ENCODE measurements at regions not wholly inside any gene's neighbourhood (a gene's known extent, or its start where the extent isn't known, plus 50 kb on each side); places are given as distances from the start of the nearest gene placed in this dataset.

GRCh38 chr7:137172105-137172590 lies 171.4 kb downstream of the PTN start:
- Mint-ChIP-seq H3K27ac (no peak overlapping the region), H3K4me3 (no peak overlapping the region), H3K27me3 (no peaks in the 10 kb centered on the region), H3K4me1 (no peaks in the 10 kb centered on the region), H3K36me3 (no peaks in the 10 kb centered on the region), H3K9me3 (peaks cover 0 to 7% (median 3%) of the 10 kb centered on the region in 3 donors)

GRCh38 chr7:137169282-137169698 lies 174.2 kb downstream of the PTN start:
- H3K27ac Mint-ChIP-seq = no peak overlapping the region
- no peaks in the 10 kb centered on the region for H3K27me3 Mint-ChIP-seq
- H3K36me3 Mint-ChIP-seq = peaks cover 2% of the 10 kb centered on the region
- peaks cover 2 to 7% (median 6%) of the 10 kb centered on the region in 3 donors for H3K9me3 Mint-ChIP-seq
- H3K4me3 Mint-ChIP-seq = no peak overlapping the region
- H3K4me1 Mint-ChIP-seq = no peaks in the 10 kb centered on the region

- Mint-ChIP-seq H3K27ac (no peak overlapping the region), H3K4me3 (no peak overlapping the region), H3K9me3 (peaks cover 2 to 6% (median 2%) of the 10 kb centered on the region in 3 donors), H3K36me3 (peaks cover 2% of the 10 kb centered on the region), H3K4me1 (no peaks in the 10 kb centered on the region), H3K27me3 (no peaks in the 10 kb centered on the region)
Measured at GRCh38 chr7:137167609-137168008, 175.9 kb downstream of the PTN start.

GRCh38 chr7:137166363-137166762 lies 177.2 kb downstream of the PTN start:
- no peaks in the 10 kb centered on the region for H3K4me1 Mint-ChIP-seq
- peak overlapping the region in 1 of 3 donors; percentile 31 for H3K27ac Mint-ChIP-seq
- H3K9me3 Mint-ChIP-seq = peaks cover 0 to 8% (median 4%) of the 10 kb centered on the region in 3 donors
- no peaks in the 10 kb centered on the region for H3K27me3 Mint-ChIP-seq
- H3K36me3 Mint-ChIP-seq = peaks cover 2% of the 10 kb centered on the region
- no peak overlapping the region for H3K4me3 Mint-ChIP-seq

- Mint-ChIP-seq H3K9me3 (peaks cover 4 to 10% (median 4%) of the 10 kb centered on the region in 3 donors), H3K27ac (no peak overlapping the region), H3K36me3 (peaks cover 2% of the 10 kb centered on the region), H3K4me1 (no peaks in the 10 kb centered on the region), H3K27me3 (no peaks in the 10 kb centered on the region), H3K4me3 (no peak overlapping the region)
Measured at GRCh38 chr7:137165786-137166185, 177.7 kb downstream of the PTN start.

GRCh38 chr7:137165241-137165640 lies 178.3 kb downstream of the PTN start:
- no peak overlapping the region for H3K4me3 Mint-ChIP-seq
- H3K36me3 Mint-ChIP-seq = peaks cover 2% of the 10 kb centered on the region
- H3K9me3 Mint-ChIP-seq = peaks cover 4 to 10% (median 4%) of the 10 kb centered on the region in 3 donors
- H3K27me3 Mint-ChIP-seq = no peaks in the 10 kb centered on the region
- no peak overlapping the region for H3K27ac Mint-ChIP-seq
- H3K4me1 Mint-ChIP-seq = no peaks in the 10 kb centered on the region

GRCh38 chr7:137164251-137164650 lies 179.3 kb downstream of the PTN start:
- H3K4me1 Mint-ChIP-seq = no peaks in the 10 kb centered on the region
- H3K27me3 Mint-ChIP-seq = no peaks in the 10 kb centered on the region
- peaks cover 2% of the 10 kb centered on the region for H3K36me3 Mint-ChIP-seq
- no peak overlapping the region for H3K27ac Mint-ChIP-seq
- no peak overlapping the region for H3K4me3 Mint-ChIP-seq
- H3K9me3 Mint-ChIP-seq = peaks cover 4 to 10% (median 6%) of the 10 kb centered on the region in 3 donors

GRCh38 chr7:137160236-137160635 lies 183.3 kb downstream of the PTN start:
- Mint-ChIP-seq H3K9me3 (peaks cover 6 to 8% (median 8%) of the 10 kb centered on the region in 3 donors), H3K27me3 (no peaks in the 10 kb centered on the region), H3K4me1 (no peaks in the 10 kb centered on the region), H3K4me3 (no peak overlapping the region), H3K36me3 (no peaks in the 10 kb centered on the region), H3K27ac (no peak overlapping the region)

GRCh38 chr7:137157256-137157655 lies 186.3 kb downstream of the PTN start:
- H3K27me3 Mint-ChIP-seq = no peaks in the 10 kb centered on the region
- peaks cover 2 to 8% (median 6%) of the 10 kb centered on the region in 3 donors for H3K9me3 Mint-ChIP-seq
- no peaks in the 10 kb centered on the region for H3K4me1 Mint-ChIP-seq
- no peak overlapping the region for H3K27ac Mint-ChIP-seq
- H3K4me3 Mint-ChIP-seq = no peak overlapping the region
- no peaks in the 10 kb centered on the region for H3K36me3 Mint-ChIP-seq

- Mint-ChIP-seq H3K9me3 (peaks cover 0 to 4% (median 0%) of the 10 kb centered on the region in 3 donors), H3K4me1 (no peaks in the 10 kb centered on the region), H3K4me3 (no peak overlapping the region)
Measured at GRCh38 chr7:137151690-137152052, 191.9 kb downstream of the PTN start.

GRCh38 chr7:137151041-137151689 lies 192.4 kb downstream of the PTN start:
- Mint-ChIP-seq H3K36me3 (no peaks in the 10 kb centered on the region), H3K4me3 (no peak overlapping the region), H3K4me1 (no peaks in the 10 kb centered on the region), H3K27ac (no peak overlapping the region), H3K27me3 (no peaks in the 10 kb centered on the region), H3K9me3 (peaks cover 0 to 6% (median 0%) of the 10 kb centered on the region in 3 donors)

More at GRCh38 chr7:137151690-137152052, 191.9 kb downstream of the PTN start:
- Mint-ChIP-seq H3K36me3 (no peaks in the 10 kb centered on the region), H3K27me3 (no peaks in the 10 kb centered on the region), H3K27ac (no peak overlapping the region)

GRCh38 chr7:137147338-137147720 lies 196.2 kb downstream of the PTN start:
- no peaks in the 10 kb centered on the region for H3K36me3 Mint-ChIP-seq
- peaks cover 0 to 6% (median 1%) of the 10 kb centered on the region in 3 donors for H3K9me3 Mint-ChIP-seq
- H3K4me3 Mint-ChIP-seq = no peak overlapping the region
- no peaks in the 10 kb centered on the region for H3K27me3 Mint-ChIP-seq
- no peak overlapping the region for H3K27ac Mint-ChIP-seq
- H3K4me1 Mint-ChIP-seq = no peaks in the 10 kb centered on the region

- no peaks in the 10 kb centered on the region for H3K4me1 Mint-ChIP-seq
- no peaks in the 10 kb centered on the region for H3K36me3 Mint-ChIP-seq
- peaks cover 0 to 6% (median 2%) of the 10 kb centered on the region in 3 donors for H3K9me3 Mint-ChIP-seq
- H3K27me3 Mint-ChIP-seq = no peaks in the 10 kb centered on the region
- no peak overlapping the region for H3K4me3 Mint-ChIP-seq
- H3K27ac Mint-ChIP-seq = no peak overlapping the region
Measured at GRCh38 chr7:137146552-137147337, 196.8 kb downstream of the PTN start.

- H3K9me3 Mint-ChIP-seq = peaks cover 0 to 6% (median 4%) of the 10 kb centered on the region in 3 donors
- no peaks in the 10 kb centered on the region for H3K4me1 Mint-ChIP-seq
- H3K36me3 Mint-ChIP-seq = no peaks in the 10 kb centered on the region
- no peak overlapping the region for H3K4me3 Mint-ChIP-seq
- H3K27me3 Mint-ChIP-seq = no peaks in the 10 kb centered on the region
- H3K27ac Mint-ChIP-seq = no peak overlapping the region
Measured at GRCh38 chr7:137146012-137146455, 197.5 kb downstream of the PTN start.

GRCh38 chr7:137142376-137142775 lies 201.2 kb downstream of the PTN start:
- no peaks in the 10 kb centered on the region for H3K4me1 Mint-ChIP-seq
- no peaks in the 10 kb centered on the region for H3K27me3 Mint-ChIP-seq
- H3K4me3 Mint-ChIP-seq = no peak overlapping the region
- H3K9me3 Mint-ChIP-seq = peaks cover 0 to 6% (median 4%) of the 10 kb centered on the region in 3 donors
- no peaks in the 10 kb centered on the region for H3K36me3 Mint-ChIP-seq
- H3K27ac Mint-ChIP-seq = no peak overlapping the region

Measured in IgD-negative memory B cell (primary cell).